ENCODE measurements at regions not wholly inside any gene's neighbourhood (a gene's known extent, or its start where the extent isn't known, plus 50 kb on each side); places are given as distances from the start of the nearest gene placed in this dataset.

DNA sequence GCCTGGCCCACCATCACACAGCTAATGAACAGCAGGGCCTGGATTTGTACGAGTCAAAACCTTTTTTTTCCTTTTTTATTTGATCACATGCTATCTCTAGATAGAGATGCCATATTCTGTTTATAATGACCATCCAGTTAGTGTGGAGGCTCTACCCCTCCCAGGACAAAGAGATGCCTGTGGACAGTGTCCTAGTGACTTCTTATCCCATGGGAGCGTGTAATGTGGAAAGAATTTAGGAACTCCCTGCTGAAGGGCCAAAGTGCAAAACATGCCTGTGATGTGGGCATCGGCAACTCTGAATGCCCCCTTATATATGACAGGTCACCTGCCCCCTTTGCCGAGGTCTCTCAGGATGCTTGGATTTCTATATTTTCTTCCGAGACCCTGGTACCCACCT is 292.2 kb downstream of the RRAGC start:
- H3K4me2 ChIP-seq: no peak overlapping the region
- DNase-seq: no peak
- peaks cover 96% of the 10 kb centered on the region for H3K27me3 ChIP-seq (ENCODE audit: insufficient read depth, low read depth)
- no peaks in the 10 kb centered on the region for H4K20me1 ChIP-seq (ENCODE audit: insufficient read depth)
- H3K4me3 ChIP-seq: no peak overlapping the region
- no peak overlapping the region for H2AFZ ChIP-seq
- CTCF ChIA-PET: no interaction called here
- H3F3A ChIP-seq (ENCODE audit: insufficient read depth, low read depth): no peaks in the 10 kb centered on the region
- H3K4me1 ChIP-seq (replicated peaks; ENCODE audit: insufficient read depth): no peaks in the 10 kb centered on the region
- intact Hi-C loops (cut with micrococcal nuclease; ENCODE audit: unreplicated experiment): no loop called here
- no peaks in the 10 kb centered on the region for H3K9me2 ChIP-seq (ENCODE audit: insufficient read depth)
- no peaks in the 10 kb centered on the region for H3K79me2 ChIP-seq (ENCODE audit: low read depth)
- H3K36me3 ChIP-seq (ENCODE audit: low read depth): no peaks in the 10 kb centered on the region
- no peak overlapping the region for H3K27ac ChIP-seq
- TF ChIP-seq EZH2 (IDR thresholded peaks at IDR 0.05; ENCODE audit: low read depth): no peak
- TF ChIP-seq, protein P1, sequence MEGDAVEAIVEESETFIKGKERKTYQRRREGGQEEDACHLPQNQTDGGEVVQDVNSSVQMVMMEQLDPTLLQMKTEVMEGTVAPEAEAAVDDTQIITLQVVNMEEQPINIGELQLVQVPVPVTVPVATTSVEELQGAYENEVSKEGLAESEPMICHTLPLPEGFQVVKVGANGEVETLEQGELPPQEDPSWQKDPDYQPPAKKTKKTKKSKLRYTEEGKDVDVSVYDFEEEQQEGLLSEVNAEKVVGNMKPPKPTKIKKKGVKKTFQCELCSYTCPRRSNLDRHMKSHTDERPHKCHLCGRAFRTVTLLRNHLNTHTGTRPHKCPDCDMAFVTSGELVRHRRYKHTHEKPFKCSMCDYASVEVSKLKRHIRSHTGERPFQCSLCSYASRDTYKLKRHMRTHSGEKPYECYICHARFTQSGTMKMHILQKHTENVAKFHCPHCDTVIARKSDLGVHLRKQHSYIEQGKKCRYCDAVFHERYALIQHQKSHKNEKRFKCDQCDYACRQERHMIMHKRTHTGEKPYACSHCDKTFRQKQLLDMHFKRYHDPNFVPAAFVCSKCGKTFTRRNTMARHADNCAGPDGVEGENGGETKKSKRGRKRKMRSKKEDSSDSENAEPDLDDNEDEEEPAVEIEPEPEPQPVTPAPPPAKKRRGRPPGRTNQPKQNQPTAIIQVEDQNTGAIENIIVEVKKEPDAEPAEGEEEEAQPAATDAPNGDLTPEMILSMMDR (conservative IDR thresholded peaks at IDR 0.05): no peak
- POLR2A ChIA-PET (ENCODE audit: unreplicated experiment): no interaction called here
- no peaks in the 10 kb centered on the region for H3K9me3 ChIP-seq (ENCODE audit: insufficient read depth, low read depth)
- no TSS peak for BruUV-seq (replicated peaks)

DNA sequence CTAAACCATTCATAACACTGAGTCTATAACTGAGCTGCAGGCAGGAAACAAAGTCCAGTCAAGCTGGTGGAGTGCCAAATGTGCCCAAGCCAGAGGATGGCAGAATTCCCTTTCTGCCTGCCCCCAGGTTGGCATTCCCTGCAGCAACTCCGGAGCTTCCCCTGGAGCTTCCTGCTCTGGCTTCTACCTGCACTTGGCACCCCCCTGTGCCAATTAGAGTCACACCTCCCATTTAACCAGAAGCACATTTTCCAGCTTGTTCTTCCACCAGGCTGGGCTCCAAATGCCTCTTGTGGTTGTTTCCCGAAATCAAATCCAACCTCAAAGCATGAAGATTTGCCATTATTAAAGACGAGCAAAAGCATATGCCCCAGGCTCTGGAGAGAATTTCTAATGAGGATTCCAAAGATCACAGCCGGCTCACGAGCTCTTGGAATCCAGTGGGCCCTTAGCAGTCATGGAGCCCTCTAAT is 294.5 kb downstream of the RRAGC start:
- Histone ChIP-seq H3K36me3 (ENCODE audit: low read depth) (no peaks in the 10 kb centered on the region), H2AFZ (no peak overlapping the region), H3K27ac (no peak overlapping the region), H3F3A (ENCODE audit: insufficient read depth, low read depth) (no peaks in the 10 kb centered on the region), H3K4me3 (no peak overlapping the region), H3K9me2 (ENCODE audit: insufficient read depth) (no peaks in the 10 kb centered on the region), H4K20me1 (ENCODE audit: insufficient read depth) (no peaks in the 10 kb centered on the region), H3K27me3 (ENCODE audit: insufficient read depth, low read depth) (peaks cover 97% of the 10 kb centered on the region), H3K9me3 (ENCODE audit: insufficient read depth, low read depth) (no peaks in the 10 kb centered on the region), H3K4me1 (replicated peaks; ENCODE audit: insufficient read depth) (no peaks in the 10 kb centered on the region), H3K4me2 (no peak overlapping the region), H3K79me2 (ENCODE audit: low read depth) (no peaks in the 10 kb centered on the region)
- BruUV-seq (replicated peaks): no TSS peak
- TF ChIP-seq EZH2 (IDR thresholded peaks at IDR 0.05; ENCODE audit: low read depth): no peak
- TF ChIP-seq, protein P1 (conservative IDR thresholded peaks at IDR 0.05): no peak
- intact Hi-C loops (cut with micrococcal nuclease; ENCODE audit: unreplicated experiment): no loop called here
- DNase-seq: no peak
- POLR2A ChIA-PET (ENCODE audit: unreplicated experiment): interaction anchor here (0.5 kb wide), 1 partner anchor 461 kb away, joined by 3 read pairs; the partner anchor contains the start of gene NDUFS5
- CTCF ChIA-PET: no interaction called here

DNA sequence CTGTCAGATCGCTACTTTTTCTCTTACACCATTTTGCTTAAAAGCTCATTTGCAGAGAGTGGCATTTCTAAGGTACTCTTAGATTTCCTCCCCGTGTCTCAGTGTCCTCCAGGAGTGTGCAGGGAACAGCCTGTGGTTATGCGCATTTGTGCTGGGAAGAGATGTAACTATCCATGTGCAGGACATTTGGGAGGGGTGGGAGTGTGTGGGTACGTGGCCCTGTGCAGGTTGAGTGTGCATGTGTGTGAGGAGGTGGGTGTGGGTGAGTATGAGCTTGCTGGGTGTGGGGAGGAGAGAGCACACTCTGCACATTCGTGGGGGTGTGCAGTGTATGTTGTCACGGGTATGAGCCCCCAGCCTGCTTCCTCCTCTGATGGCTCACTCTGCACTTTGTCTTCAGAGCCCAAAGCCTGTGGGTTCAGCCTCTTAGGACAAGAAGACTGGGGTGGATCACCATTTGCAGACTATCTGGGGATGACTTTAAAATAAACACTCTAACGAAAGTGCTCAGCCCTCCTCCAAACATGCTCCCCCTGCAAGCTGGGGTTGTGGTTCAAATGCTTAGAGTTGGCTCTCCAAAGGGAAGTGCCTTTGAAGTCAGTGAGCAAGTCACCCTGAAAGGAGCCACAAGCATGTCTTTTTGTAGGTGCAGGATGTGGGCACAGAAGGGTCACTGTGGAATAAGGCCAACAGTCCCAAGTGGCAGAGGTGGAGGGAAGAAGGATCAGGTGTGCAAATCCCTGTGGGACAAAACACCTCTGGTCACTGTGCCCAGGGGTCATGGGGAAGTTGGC is 295.4 kb downstream of the RRAGC start:
- Histone ChIP-seq H3K9me3 (ENCODE audit: insufficient read depth, low read depth) (no peaks in the 10 kb centered on the region), H3K27ac (no peak overlapping the region), H3K36me3 (ENCODE audit: low read depth) (no peaks in the 10 kb centered on the region), H3K79me2 (ENCODE audit: low read depth) (no peaks in the 10 kb centered on the region), H3K27me3 (ENCODE audit: insufficient read depth, low read depth) (peaks cover 94% of the 10 kb centered on the region), H3K9me2 (ENCODE audit: insufficient read depth) (no peaks in the 10 kb centered on the region), H4K20me1 (ENCODE audit: insufficient read depth) (no peaks in the 10 kb centered on the region), H3K4me3 (no peak overlapping the region), H3K4me1 (replicated peaks; ENCODE audit: insufficient read depth) (no peaks in the 10 kb centered on the region), H2AFZ (no peak overlapping the region), H3K4me2 (no peak overlapping the region), H3F3A (ENCODE audit: insufficient read depth, low read depth) (no peaks in the 10 kb centered on the region)
- BruUV-seq (replicated peaks): no TSS peak
- intact Hi-C loops (cut with micrococcal nuclease; ENCODE audit: unreplicated experiment): no loop called here
- ChIA-PET CTCF (no interaction called here), POLR2A (ENCODE audit: unreplicated experiment) (no interaction called here)
- no peak for DNase-seq
- TF ChIP-seq, protein P1 (conservative IDR thresholded peaks at IDR 0.05): no peak
- TF ChIP-seq EZH2 (IDR thresholded peaks at IDR 0.05; ENCODE audit: low read depth): no peak

All from PC-9 (cell line).